Adipocyte (in vitro differentiated cells): ENCODE measurements at regions not wholly inside any gene's neighbourhood (a gene's known extent, or its start where the extent isn't known, plus 50 kb on each side); places are given as distances from the start of the nearest gene placed in this dataset.

Experiments
- DNase-seq: peaks from one replicate; pipeline ENCODE4 v3.0.0-alpha.2; 2015; ENCODE audit warnings: low read depth
- H3K27me3 ChIP-seq: replicated peaks from 2 replicates; pipeline ENCODE4 v1.7.0; 2013; ENCODE audit warnings: mild to moderate bottlenecking, low read length, moderate library complexity; ENCODE audit not compliant: control insufficient read depth, insufficient read depth
- H3K36me3 ChIP-seq: 2 replicates; pipeline ENCODE4 v1.7.0; 2013; ENCODE audit warnings: low read length, mild to moderate bottlenecking, moderate library complexity; ENCODE audit not compliant: control insufficient read depth, insufficient read depth, severe bottlenecking
- H3K4me1 ChIP-seq: 2 replicates; pipeline ENCODE4 v1.7.0; 2013; ENCODE audit warnings: mild to moderate bottlenecking, low read length, moderate library complexity; ENCODE audit not compliant: control insufficient read depth, insufficient read depth
- H3K4me3 ChIP-seq: 2 replicates; pipeline ENCODE4 v1.7.0; 2013; ENCODE audit warnings: mild to moderate bottlenecking, low read length, moderate library complexity
- H3K9ac ChIP-seq: 2 replicates; pipeline ENCODE4 v1.7.0; 2013; ENCODE audit warnings: mild to moderate bottlenecking, low read length, moderate library complexity
- H3K9me3 ChIP-seq: 2 replicates; pipeline ENCODE4 v1.7.0; 2013; ENCODE audit warnings: mild to moderate bottlenecking, low read length, moderate library complexity; ENCODE audit not compliant: control insufficient read depth

DNA sequence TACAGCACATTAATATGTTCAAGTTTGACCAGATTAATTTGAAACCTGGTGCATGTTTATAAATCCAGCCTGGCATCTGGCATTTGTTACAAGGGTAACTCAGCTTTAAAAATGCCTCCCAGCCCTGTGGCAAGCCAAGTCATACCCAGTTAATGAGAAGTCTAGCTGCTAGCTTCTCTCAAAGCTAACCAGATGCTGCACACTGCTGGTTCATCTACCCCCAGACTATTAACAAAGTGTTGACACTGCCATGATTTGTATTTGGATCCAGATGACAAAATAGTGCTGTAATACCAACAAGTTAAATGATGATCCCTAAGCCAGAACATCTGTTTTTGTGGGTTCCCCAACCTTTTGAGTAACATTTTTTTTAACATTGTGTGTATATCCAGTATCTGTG is 573.7 kb upstream of the DAB2 start:
- DNase-seq: peak; percentile 47
- H3K9me3 ChIP-seq: peaks cover 7% of the 10 kb centered on the region
- H3K4me3 ChIP-seq: no peak overlapping the region
- H3K36me3 ChIP-seq: no peaks in the 10 kb centered on the region
- H3K4me1 ChIP-seq: no peaks in the 10 kb centered on the region
- H3K9ac ChIP-seq: no peak overlapping the region
- H3K27me3 ChIP-seq: no peaks in the 10 kb centered on the region

- Histone ChIP-seq H3K27me3 (no peaks in the 10 kb centered on the region), H3K36me3 (no peaks in the 10 kb centered on the region), H3K4me3 (no peak overlapping the region), H3K4me1 (no peaks in the 10 kb centered on the region), H3K9ac (no peak overlapping the region), H3K9me3 (no peaks in the 10 kb centered on the region)
- no peak for DNase-seq
These were observed 571.2 kb upstream of the DAB2 start for GRCh38 chr5:39995990-39996389.

GRCh38 chr5:39992617-39993202 is 567.9 kb upstream of the DAB2 start:
- Histone ChIP-seq H3K9me3 (no peaks in the 10 kb centered on the region), H3K9ac (no peak overlapping the region), H3K27me3 (no peaks in the 10 kb centered on the region), H3K4me3 (no peak overlapping the region), H3K36me3 (no peaks in the 10 kb centered on the region), H3K4me1 (no peaks in the 10 kb centered on the region)
- peak; percentile 36 for DNase-seq

DNA sequence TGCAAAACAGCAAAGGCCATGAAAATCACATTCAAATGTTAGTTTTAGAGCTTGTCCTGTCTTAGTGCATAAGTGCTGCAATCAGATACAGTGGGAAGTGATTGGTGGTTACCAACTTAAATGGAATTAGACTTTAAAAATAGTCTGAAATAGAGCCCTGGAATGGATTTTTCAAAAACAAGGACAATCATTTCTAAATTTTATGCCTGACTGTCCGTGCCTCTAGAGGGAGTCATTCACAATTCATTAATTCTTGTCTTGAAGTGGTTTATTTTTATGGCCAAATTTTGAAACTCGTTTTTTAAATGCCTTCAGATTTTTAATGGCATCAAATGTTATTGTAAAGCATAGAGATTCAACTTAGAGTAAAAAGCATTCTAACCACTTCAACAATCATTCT is 561.8 kb upstream of the DAB2 start:
- H3K27me3 ChIP-seq: no peaks in the 10 kb centered on the region
- H3K9me3 ChIP-seq: no peaks in the 10 kb centered on the region
- H3K9ac ChIP-seq: no peak overlapping the region
- DNase-seq: peak; percentile 32
- no peak overlapping the region for H3K4me3 ChIP-seq
- no peaks in the 10 kb centered on the region for H3K36me3 ChIP-seq
- peaks cover 6% of the 10 kb centered on the region for H3K4me1 ChIP-seq

- H3K9ac ChIP-seq: no peak overlapping the region
- DNase-seq: no peak
- H3K4me1 ChIP-seq: no peaks in the 10 kb centered on the region
- H3K27me3 ChIP-seq: no peaks in the 10 kb centered on the region
- no peak overlapping the region for H3K4me3 ChIP-seq
- no peaks in the 10 kb centered on the region for H3K36me3 ChIP-seq
- no peaks in the 10 kb centered on the region for H3K9me3 ChIP-seq
These were observed 555.3 kb upstream of the DAB2 start for GRCh38 chr5:39980056-39980455.

DNA sequence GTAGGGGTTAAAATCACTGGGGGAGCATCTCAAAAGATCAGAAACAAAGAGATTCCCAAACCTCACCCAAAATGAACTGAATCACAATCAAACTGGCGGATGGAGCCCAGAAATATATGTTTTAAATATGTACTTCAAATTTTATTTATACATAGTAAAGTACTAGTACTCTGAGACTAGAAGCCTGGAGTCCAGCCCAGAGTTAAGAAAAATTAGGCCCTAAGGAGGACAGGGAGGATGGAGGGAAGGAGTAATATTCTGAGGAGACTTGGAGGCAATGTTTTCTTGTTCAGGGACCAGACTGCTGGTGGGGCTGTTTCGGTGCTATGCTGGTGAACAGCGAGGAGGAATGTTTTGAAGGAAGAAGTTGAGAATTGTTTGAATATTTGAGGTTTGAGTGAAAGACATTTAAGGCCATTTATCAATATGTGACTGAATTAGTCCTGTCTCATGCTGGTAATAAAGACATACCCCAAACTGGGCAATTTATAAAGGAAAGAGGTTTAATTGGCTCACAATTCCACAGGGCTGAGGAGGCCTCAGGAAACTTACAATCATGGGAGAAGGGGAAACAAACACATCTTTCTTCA is 552.4 kb upstream of the DAB2 start:
- DNase-seq: no peak
- no peaks in the 10 kb centered on the region for H3K36me3 ChIP-seq
- no peaks in the 10 kb centered on the region for H3K4me1 ChIP-seq
- no peak overlapping the region for H3K9ac ChIP-seq
- no peaks in the 10 kb centered on the region for H3K27me3 ChIP-seq
- H3K4me3 ChIP-seq: no peak overlapping the region
- H3K9me3 ChIP-seq: no peaks in the 10 kb centered on the region

DNA sequence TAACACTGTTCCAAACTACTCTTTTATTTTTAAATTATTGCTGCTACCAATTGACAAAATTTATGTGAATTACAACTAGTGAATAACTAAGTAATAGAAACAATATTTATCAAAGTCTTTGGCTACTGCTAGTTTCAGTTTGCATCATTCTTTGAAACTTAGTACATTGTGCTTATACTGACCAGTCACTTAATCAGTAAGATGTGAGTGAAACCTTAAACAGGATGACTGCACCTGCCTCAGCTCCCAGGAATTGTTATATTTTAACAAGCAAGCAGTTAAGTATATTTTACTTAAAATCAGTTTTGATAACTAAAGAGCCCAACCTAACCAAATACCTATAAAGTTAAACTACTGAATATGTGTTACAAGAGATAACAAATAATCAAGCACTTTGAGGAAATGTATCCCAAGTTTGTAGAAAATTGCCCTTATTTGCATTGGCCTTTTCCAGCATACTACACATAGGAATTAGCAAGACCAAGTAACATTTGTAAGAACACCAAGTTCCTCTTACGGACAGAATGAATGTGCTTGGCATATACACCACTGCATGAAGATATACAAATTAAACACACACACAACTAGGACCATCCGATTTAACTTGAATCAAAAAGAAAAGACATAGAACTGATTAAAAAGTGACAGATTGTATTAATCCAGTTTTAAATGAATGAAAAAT is 545.5 kb upstream of the DAB2 start:
- no peak overlapping the region for H3K4me3 ChIP-seq
- H3K4me1 ChIP-seq: peaks cover 7% of the 10 kb centered on the region
- H3K36me3 ChIP-seq: no peaks in the 10 kb centered on the region
- H3K27me3 ChIP-seq: no peaks in the 10 kb centered on the region
- DNase-seq: no peak
- H3K9ac ChIP-seq: no peak overlapping the region
- no peaks in the 10 kb centered on the region for H3K9me3 ChIP-seq

DNA sequence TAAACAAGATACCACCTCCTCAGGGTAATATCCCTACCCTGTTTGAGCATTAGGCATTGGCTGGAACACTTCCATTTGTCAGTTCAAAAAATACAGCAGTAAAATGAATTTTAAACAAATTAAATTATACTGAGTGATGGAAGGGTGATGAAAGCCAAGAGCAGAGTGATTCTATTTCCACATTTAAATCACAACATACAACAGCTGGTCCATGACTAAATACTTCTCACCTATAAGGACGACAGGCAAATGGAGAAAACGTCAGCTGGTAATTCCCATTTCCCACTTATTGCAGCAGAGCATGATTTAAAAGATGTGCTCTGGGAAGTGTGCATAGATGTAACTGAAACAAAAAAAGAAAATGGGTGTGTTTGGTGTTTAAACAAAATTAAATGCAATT is 543.6 kb upstream of the DAB2 start:
- H3K4me1 ChIP-seq: peaks cover 22% of the 10 kb centered on the region
- DNase-seq: no peak
- H3K9ac ChIP-seq: no peak overlapping the region
- no peak overlapping the region for H3K4me3 ChIP-seq
- no peaks in the 10 kb centered on the region for H3K9me3 ChIP-seq
- no peaks in the 10 kb centered on the region for H3K27me3 ChIP-seq
- no peaks in the 10 kb centered on the region for H3K36me3 ChIP-seq

- no peak overlapping the region for H3K9ac ChIP-seq
- H3K27me3 ChIP-seq: no peaks in the 10 kb centered on the region
- DNase-seq: no peak
- H3K4me3 ChIP-seq: no peak overlapping the region
- H3K9me3 ChIP-seq: no peaks in the 10 kb centered on the region
- no peaks in the 10 kb centered on the region for H3K4me1 ChIP-seq
- no peaks in the 10 kb centered on the region for H3K36me3 ChIP-seq
These were observed 530.4 kb upstream of the DAB2 start for GRCh38 chr5:39955156-39955555.

GRCh38 chr5:39951070-39951469 is 526.3 kb upstream of the DAB2 start:
- no peaks in the 10 kb centered on the region for H3K9me3 ChIP-seq
- no peak overlapping the region for H3K9ac ChIP-seq
- no peak for DNase-seq
- no peaks in the 10 kb centered on the region for H3K27me3 ChIP-seq
- no peaks in the 10 kb centered on the region for H3K4me1 ChIP-seq
- no peak overlapping the region for H3K4me3 ChIP-seq
- H3K36me3 ChIP-seq: no peaks in the 10 kb centered on the region

GRCh38 chr5:39948867-39949468 is 524.2 kb upstream of the DAB2 start:
- DNase-seq: peak; percentile 91
- no peak overlapping the region for H3K9ac ChIP-seq
- H3K4me3 ChIP-seq: no peak overlapping the region
- H3K9me3 ChIP-seq: no peaks in the 10 kb centered on the region
- no peaks in the 10 kb centered on the region for H3K27me3 ChIP-seq
- H3K4me1 ChIP-seq: no peaks in the 10 kb centered on the region
- no peaks in the 10 kb centered on the region for H3K36me3 ChIP-seq
